Vagina (tissue), 2 donors: ENCODE measurements at regions not wholly inside any gene's neighbourhood (a gene's known extent, or its start where the extent isn't known, plus 50 kb on each side); places are given as distances from the start of the nearest gene placed in this dataset.

Experiments used
- DNase-seq, 2 donors: peaks; one replicate each; pipeline ENCODE4 v3.0.0-alpha.2; 2017; ENCODE audit errors: extremely low spot score in 2 of 2
- H3K27ac ChIP-seq: fragments of 200-600 bp; sonication (generic); one replicate; pipeline ENCODE4 v1.5.1; 2019
- H3K27me3 ChIP-seq: fragments of 200-600 bp; sonication (generic); one replicate; pipeline ENCODE4 v1.5.1; 2019
- H3K36me3 ChIP-seq, 2 donors: fragments of 200-600 bp; sonication (generic); one replicate each; pipeline ENCODE4 v1.5.1; 2017 to 2019
- H3K4me1 ChIP-seq: fragments of 200-600 bp; sonication (generic); one replicate; pipeline ENCODE4 v1.5.1; 2019
- H3K4me3 ChIP-seq, 2 donors: fragments of 200-600 bp; sonication (generic); 1 replicate in 1 of 2; 2 replicates in 1 of 2; pipeline ENCODE4 v1.5.1; 2016 to 2019
- H3K9me3 ChIP-seq: fragments of 200-600 bp; sonication (generic); one replicate; pipeline ENCODE4 v1.5.1; 2019
- POLR2A ChIP-seq, 2 donors: fragments of 450-650 bp; IDR thresholded peaks; one replicate each; pipeline ENCODE4 v1.6.1; 2017; ENCODE audit warnings: antibody characterized with exemption in 2 of 2, mild to moderate bottlenecking in 2 of 2, moderate library complexity in 2 of 2
- POLR2AphosphoS5 ChIP-seq, 2 donors: sonication (generic); formaldehyde crosslinking; IDR thresholded peaks; one replicate each; pipeline ENCODE4 v1.9.0; 2017; ENCODE audit warnings: antibody characterized with exemption in 2 of 2, mild to moderate bottlenecking in 2 of 2, low read depth in 1 of 2; ENCODE audit not compliant: insufficient read depth in 1 of 2
- intact Hi-C: fragments of 100-400 bp; cut with DNase I; formaldehyde crosslinking; loops from one replicate; pipeline ENCODE4 v1.15.1; 2023
- TF ChIP-seq, protein P1 (sequence below), 3 experiments: fragments of 450-650 bp in 2 of 3; fragments of 200-600 bp in 1 of 3; sonication (generic) in 1 of 3; IDR thresholded peaks; one replicate each; pipeline ENCODE4 v1.5.1; 2017 to 2019; ENCODE audit warnings: antibody characterized with exemption in 3 of 3, mild to moderate bottlenecking in 2 of 3, moderate library complexity in 2 of 3

DNA sequence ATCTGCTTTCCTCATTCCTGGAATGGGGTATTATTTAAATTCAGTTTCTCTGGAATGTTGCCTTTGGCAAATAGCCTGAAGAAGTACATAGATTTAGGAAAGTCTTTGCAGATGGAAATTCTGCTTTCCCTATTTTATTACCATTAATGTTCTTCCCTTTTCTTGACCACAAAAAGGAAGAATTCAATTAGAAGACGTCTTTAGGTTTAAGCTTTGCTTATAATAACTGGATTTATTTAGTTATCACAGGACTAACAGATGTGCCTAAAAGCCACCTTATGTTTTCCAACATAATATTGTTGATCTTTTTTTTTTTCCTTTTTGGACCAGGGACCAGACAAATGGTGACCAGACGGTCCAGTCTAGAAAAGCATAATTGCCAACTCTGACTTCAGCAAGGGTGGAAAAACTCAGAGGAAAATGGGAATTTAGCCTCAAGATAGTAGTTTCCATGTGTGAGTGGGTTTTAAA, 210.1 kb upstream of the SPRY2 start:
- Histone ChIP-seq H3K9me3 (no peaks in the 10 kb centered on the region), H3K27me3 (no peaks in the 10 kb centered on the region), H3K4me3 (no peak overlapping the region), H3K4me1 (peaks cover 17% of the 10 kb centered on the region), H3K36me3 (no peaks in the 10 kb centered on the region), H3K27ac (no peak overlapping the region)
- TF ChIP-seq POLR2A (IDR thresholded peaks at IDR 0.05) (no peak), POLR2AphosphoS5 (IDR thresholded peaks at IDR 0.05; ENCODE audit: insufficient read depth in 1 of 2, low read depth in 1 of 2) (no peak)
- TF ChIP-seq, protein P1, sequence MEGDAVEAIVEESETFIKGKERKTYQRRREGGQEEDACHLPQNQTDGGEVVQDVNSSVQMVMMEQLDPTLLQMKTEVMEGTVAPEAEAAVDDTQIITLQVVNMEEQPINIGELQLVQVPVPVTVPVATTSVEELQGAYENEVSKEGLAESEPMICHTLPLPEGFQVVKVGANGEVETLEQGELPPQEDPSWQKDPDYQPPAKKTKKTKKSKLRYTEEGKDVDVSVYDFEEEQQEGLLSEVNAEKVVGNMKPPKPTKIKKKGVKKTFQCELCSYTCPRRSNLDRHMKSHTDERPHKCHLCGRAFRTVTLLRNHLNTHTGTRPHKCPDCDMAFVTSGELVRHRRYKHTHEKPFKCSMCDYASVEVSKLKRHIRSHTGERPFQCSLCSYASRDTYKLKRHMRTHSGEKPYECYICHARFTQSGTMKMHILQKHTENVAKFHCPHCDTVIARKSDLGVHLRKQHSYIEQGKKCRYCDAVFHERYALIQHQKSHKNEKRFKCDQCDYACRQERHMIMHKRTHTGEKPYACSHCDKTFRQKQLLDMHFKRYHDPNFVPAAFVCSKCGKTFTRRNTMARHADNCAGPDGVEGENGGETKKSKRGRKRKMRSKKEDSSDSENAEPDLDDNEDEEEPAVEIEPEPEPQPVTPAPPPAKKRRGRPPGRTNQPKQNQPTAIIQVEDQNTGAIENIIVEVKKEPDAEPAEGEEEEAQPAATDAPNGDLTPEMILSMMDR (IDR thresholded peaks at IDR 0.05): no peak
- intact Hi-C loops: no loop called here
- no peak for DNase-seq

GRCh38 chr13:80548915-80549314, 208.0 kb upstream of the SPRY2 start:
- Histone ChIP-seq H3K4me3 (no peak overlapping the region), H3K27ac (no peak overlapping the region)
- intact Hi-C loops: no loop called here

DNA sequence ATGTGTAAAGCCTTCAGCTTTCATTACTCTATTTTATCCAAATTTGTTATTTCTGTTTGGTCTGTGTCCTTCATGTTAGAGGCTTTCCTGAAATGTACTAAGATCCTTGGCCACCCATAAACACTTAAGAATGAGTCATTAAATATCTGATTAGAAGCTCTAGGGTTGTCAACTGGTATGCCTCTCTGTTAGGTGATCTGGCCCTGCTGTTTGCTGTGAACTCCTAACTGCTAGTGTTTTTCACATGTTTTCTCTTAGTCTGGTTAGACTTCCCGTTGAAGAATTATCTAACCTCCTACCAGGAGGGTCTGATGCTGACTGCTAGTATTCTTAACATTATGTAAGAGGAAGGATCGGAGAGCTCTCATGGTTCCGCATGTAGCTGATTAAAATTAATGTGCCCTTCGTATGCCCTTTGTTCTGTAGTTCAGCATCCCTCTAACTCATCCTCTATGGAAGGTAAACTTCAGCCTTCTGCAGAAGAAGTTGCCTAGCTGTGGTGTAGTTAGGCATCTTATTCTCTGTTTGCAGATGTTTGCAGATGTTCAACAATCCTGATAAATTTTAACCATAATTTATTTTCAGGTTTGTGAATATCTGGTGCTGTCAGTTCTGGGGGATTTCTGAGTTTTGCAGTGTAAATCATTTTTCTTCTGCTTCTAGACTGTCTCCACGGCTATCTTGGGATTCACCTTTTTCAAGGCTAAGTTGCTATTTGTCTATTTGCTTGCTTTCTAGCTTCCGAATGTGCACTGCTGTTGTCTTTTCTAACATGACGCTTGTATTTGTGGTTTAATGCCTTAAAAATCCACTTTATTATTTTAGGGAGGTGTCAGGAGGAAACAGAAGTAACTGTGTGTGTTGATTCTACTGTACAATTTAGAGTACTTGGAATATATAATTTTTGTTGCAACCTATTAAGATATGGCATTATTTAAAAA, 207.2 kb upstream of the SPRY2 start:
- Histone ChIP-seq H3K27ac (no peak overlapping the region), H3K4me1 (peaks cover 17% of the 10 kb centered on the region), H3K36me3 (no peaks in the 10 kb centered on the region), H3K27me3 (no peaks in the 10 kb centered on the region), H3K4me3 (no peak overlapping the region), H3K9me3 (no peaks in the 10 kb centered on the region)
- intact Hi-C loops: no loop called here
- TF ChIP-seq, protein P1 (IDR thresholded peaks at IDR 0.05): no peak
- TF ChIP-seq POLR2AphosphoS5 (IDR thresholded peaks at IDR 0.05; ENCODE audit: insufficient read depth in 1 of 2, low read depth in 1 of 2): no peak
- TF ChIP-seq POLR2A (IDR thresholded peaks at IDR 0.05): no peak
- no peak for DNase-seq

More at GRCh38 chr13:80548915-80549314, 208.0 kb upstream of the SPRY2 start:
- TF ChIP-seq POLR2AphosphoS5 (IDR thresholded peaks at IDR 0.05; ENCODE audit: insufficient read depth in 1 of 2, low read depth in 1 of 2): no peak
- TF ChIP-seq POLR2A (IDR thresholded peaks at IDR 0.05): no peak
- TF ChIP-seq, protein P1 (IDR thresholded peaks at IDR 0.05): no peak
- Histone ChIP-seq H3K27me3 (no peaks in the 10 kb centered on the region), H3K9me3 (no peaks in the 10 kb centered on the region), H3K36me3 (no peaks in the 10 kb centered on the region), H3K4me1 (peaks cover 17% of the 10 kb centered on the region)
- no peak for DNase-seq

DNA sequence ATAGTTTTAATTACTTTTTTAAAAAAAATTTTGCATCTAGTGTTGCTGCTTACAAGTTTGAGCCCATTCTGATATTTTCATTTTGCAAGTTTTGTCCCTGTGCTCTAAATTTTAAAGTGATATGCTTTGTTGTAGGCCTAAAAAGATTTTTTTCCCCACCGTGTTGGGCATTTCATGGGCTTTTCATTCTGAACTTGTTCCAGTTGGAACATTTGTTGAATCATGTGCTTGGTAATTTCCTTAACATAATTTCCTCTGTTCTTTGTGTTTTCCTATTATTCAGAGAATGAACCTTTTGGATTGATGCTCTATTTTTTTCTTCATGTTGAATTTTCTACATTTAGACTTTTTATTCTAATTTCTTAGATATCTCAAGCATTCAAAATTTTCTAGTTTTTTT, 206.4 kb upstream of the SPRY2 start:
- Histone ChIP-seq H3K36me3 (no peaks in the 10 kb centered on the region), H3K9me3 (no peaks in the 10 kb centered on the region), H3K27me3 (no peaks in the 10 kb centered on the region), H3K4me1 (peaks cover 17% of the 10 kb centered on the region), H3K27ac (no peak overlapping the region), H3K4me3 (no peak overlapping the region)
- intact Hi-C loops: no loop called here
- TF ChIP-seq, protein P1 (IDR thresholded peaks at IDR 0.05): no peak
- TF ChIP-seq POLR2AphosphoS5 (IDR thresholded peaks at IDR 0.05; ENCODE audit: insufficient read depth in 1 of 2, low read depth in 1 of 2): no peak
- no peak for TF ChIP-seq POLR2A (IDR thresholded peaks at IDR 0.05)
- no peak for DNase-seq

GRCh38 chr13:80533175-80533574, 192.2 kb upstream of the SPRY2 start:
- Histone ChIP-seq H3K4me1 (no peaks in the 10 kb centered on the region), H3K9me3 (no peaks in the 10 kb centered on the region), H3K27me3 (no peaks in the 10 kb centered on the region), H3K27ac (no peak overlapping the region), H3K36me3 (no peaks in the 10 kb centered on the region), H3K4me3 (no peak overlapping the region)
- no peak for DNase-seq
- TF ChIP-seq POLR2AphosphoS5 (IDR thresholded peaks at IDR 0.05; ENCODE audit: insufficient read depth in 1 of 2, low read depth in 1 of 2): no peak
- TF ChIP-seq, protein P1 (IDR thresholded peaks at IDR 0.05): no peak
- TF ChIP-seq POLR2A (IDR thresholded peaks at IDR 0.05): no peak
- intact Hi-C loops: no loop called here
